A673 (cell line): ENCODE measurements at regions not wholly inside any gene's neighbourhood (a gene's known extent, or its start where the extent isn't known, plus 50 kb on each side); places are given as distances from the start of the nearest gene placed in this dataset.
A peak's percentile ranks its signal among the peaks of the same experiment; 100 is the strongest.

ENCODE experiments used
- BruUV-seq: library from RNA; stranded (reverse); fragments of 400-500 nt; replicated peaks from 2 replicates; lab custom pipeline; 2021; lab: Mats Ljungman, UMichigan
- CTCF ChIA-PET: fragments of 300-600 bp; sonication (Branson Sonifier 250); formaldehyde crosslinking; loops from one replicate; lab custom pipeline; 2022; ENCODE audit warnings: antibody characterized with exemption; lab: Charles Lee
- POLR2A ChIA-PET: fragments of 300-600 bp; sonication (Branson Sonifier 250); formaldehyde crosslinking; loops from one replicate; lab custom pipeline; 2022; ENCODE audit warnings: antibody characterized with exemption; ENCODE audit not compliant: low non-redundant PET; lab: Charles Lee
- DNase-seq: peaks from one replicate; pipeline ENCODE4 v3.0.0-alpha.2; 2015; ENCODE audit warnings: low spot score
- H3K27ac ChIP-seq: fragments of 200-600 bp; sonication (generic); 2 replicates; pipeline ENCODE4 v1.5.1; 2016; ENCODE audit warnings: mixed run types, low read depth, mild to moderate bottlenecking, mixed read lengths, antibody characterized with exemption, low read length; ENCODE audit not compliant: poor library complexity, severe bottlenecking
- H3K27me3 ChIP-seq: fragments of 200-600 bp; sonication (generic); replicated peaks from 2 replicates; pipeline ENCODE4 v1.6.1; 2017; ENCODE audit warnings: mixed run types, low read depth, mild to moderate bottlenecking, mixed read lengths, antibody characterized with exemption, low read length; ENCODE audit not compliant: insufficient read depth, poor library complexity
- H3K36me3 ChIP-seq: fragments of 200-600 bp; sonication (generic); 2 replicates; pipeline ENCODE4 v1.6.1; 2016; ENCODE audit warnings: mixed run types, mild to moderate bottlenecking, mixed read lengths, antibody characterized with exemption, low read length; ENCODE audit not compliant: insufficient read depth, poor library complexity, severe bottlenecking
- H3K4me1 ChIP-seq: fragments of 200-600 bp; sonication (generic); 2 replicates; pipeline ENCODE4 v1.6.1; 2017; ENCODE audit warnings: mixed run types, mild to moderate bottlenecking, mixed read lengths, antibody characterized with exemption, low read length; ENCODE audit not compliant: insufficient read depth, poor library complexity, severe bottlenecking
- H3K4me3 ChIP-seq: fragments of 200-600 bp; sonication (generic); 2 replicates; pipeline ENCODE4 v1.5.1; 2016; ENCODE audit warnings: low read depth, mixed run types, mild to moderate bottlenecking, mixed read lengths, low read length; ENCODE audit not compliant: poor library complexity, severe bottlenecking
- H3K9me3 ChIP-seq: fragments of 200-600 bp; sonication (generic); 2 replicates; pipeline ENCODE4 v1.6.1; 2016; ENCODE audit warnings: mixed run types, low read depth, mild to moderate bottlenecking, mixed read lengths, antibody characterized with exemption, low read length; ENCODE audit not compliant: poor library complexity, severe bottlenecking
- CTCF ChIP-seq: fragments of 300-800, 200-600 bp; sonication (generic); conservative IDR thresholded peaks from 2 replicates; pipeline ENCODE4 v1.5.1; 2017; ENCODE audit warnings: low read depth, mild to moderate bottlenecking, antibody characterized with exemption, low read length, moderate library complexity, mixed read lengths
- EZH2 ChIP-seq: fragments of 200-600 bp; sonication (generic); IDR thresholded peaks from 2 replicates; pipeline ENCODE4 v1.6.1; 2017; ENCODE audit warnings: borderline replicate concordance, low read depth, mild to moderate bottlenecking, mixed read lengths, antibody characterized with exemption, low read length; ENCODE audit not compliant: poor library complexity, severe bottlenecking
- intact Hi-C: fragments of 100-400 bp; cut with micrococcal nuclease; formaldehyde crosslinking; loops from one replicate; pipeline ENCODE4 v1.10.0; 2022; ENCODE audit not compliant: unreplicated experiment

DNA sequence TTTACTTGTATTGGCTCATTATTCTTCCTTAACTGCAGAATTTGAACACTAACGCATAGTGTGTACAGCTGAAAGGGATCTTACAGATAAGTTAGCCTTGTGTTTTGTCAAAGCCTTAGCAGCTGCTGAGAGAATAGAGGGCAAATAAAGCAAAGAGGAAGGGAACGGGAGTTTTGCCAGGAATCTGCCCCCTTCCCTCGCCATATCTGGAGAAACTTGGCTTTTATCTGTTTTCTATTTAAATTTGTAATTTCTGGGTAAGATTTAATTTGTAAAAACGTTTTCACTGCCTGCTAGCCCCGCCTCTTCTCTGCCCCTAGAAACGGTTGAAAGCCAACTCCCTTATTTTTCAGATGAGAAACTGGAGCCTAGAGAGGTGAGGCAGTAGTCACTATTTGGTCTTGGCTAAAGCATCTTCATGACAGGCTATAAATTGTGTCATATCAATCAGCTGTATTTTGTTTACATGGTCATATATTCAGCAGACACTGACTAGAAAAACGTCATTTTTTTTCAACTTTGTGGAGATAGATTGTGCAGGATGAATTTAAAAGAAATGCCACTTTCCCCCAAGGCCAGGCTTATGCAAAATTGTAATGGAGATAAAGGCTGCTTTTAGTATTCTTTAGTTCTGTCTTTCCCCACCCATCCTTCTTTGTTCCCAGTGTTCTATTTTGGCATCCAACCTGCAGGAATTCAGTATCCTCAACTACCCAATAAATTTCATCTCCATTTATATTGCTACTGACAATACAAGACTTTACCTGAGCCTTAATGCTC is 319.4 kb downstream of the SH2D1A start:
- ChIA-PET CTCF (no interaction called here), POLR2A (no interaction called here)
- H3K36me3 ChIP-seq: no peaks in the 10 kb centered on the region
- TF ChIP-seq CTCF: no peak
- no peak for TF ChIP-seq EZH2
- no TSS peak for BruUV-seq
- DNase-seq: peak; percentile 35
- peaks cover 5% of the 10 kb centered on the region for H3K4me1 ChIP-seq
- H3K9me3 ChIP-seq: no peaks in the 10 kb centered on the region
- no peaks in the 10 kb centered on the region for H3K27me3 ChIP-seq
- H3K4me3 ChIP-seq: no peak overlapping the region
- H3K27ac ChIP-seq: peak overlapping the region; percentile 1
- intact Hi-C loops: no loop called here

DNA sequence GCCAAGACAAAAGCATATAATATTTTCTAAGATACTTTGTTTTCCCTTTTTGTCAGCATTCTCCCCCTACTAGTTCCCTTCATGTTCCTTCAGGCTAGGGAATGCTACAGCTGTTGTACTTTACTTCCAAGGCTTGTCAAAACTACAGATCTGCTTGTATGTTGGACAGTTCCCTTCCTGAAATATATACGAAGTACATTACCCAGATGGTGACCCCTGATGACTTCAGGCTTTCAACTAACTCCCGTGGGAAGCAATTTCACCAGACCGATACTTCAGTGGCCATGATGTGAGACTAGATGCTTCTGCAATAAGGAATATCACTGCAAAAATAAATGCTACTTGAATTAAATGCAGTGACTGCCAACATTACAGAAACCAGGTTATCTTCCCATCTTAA is 332.8 kb downstream of the SH2D1A start:
- no peaks in the 10 kb centered on the region for H3K36me3 ChIP-seq
- ChIA-PET CTCF (no interaction called here), POLR2A (no interaction called here)
- no peaks in the 10 kb centered on the region for H3K9me3 ChIP-seq
- no peak overlapping the region for H3K27ac ChIP-seq
- no peak for DNase-seq
- TF ChIP-seq CTCF (no peak), EZH2 (no peak)
- H3K27me3 ChIP-seq: no peaks in the 10 kb centered on the region
- H3K4me3 ChIP-seq: no peak overlapping the region
- BruUV-seq: no TSS peak
- intact Hi-C loops: no loop called here
- H3K4me1 ChIP-seq: no peaks in the 10 kb centered on the region

- Histone ChIP-seq H3K4me1 (no peaks in the 10 kb centered on the region), H3K27me3 (no peaks in the 10 kb centered on the region), H3K27ac (no peak overlapping the region), H3K9me3 (no peaks in the 10 kb centered on the region), H3K4me3 (no peak overlapping the region), H3K36me3 (no peaks in the 10 kb centered on the region)
- no TSS peak for BruUV-seq
- TF ChIP-seq EZH2 (no peak), CTCF (no peak)
- POLR2A ChIA-PET: no interaction called here
- intact Hi-C loops: no loop called here
- CTCF ChIA-PET: no interaction called here
- DNase-seq: no peak
Observed at GRCh38 chrX:124680287-124680686, 333.9 kb downstream of the SH2D1A start.
